ENCODE measurements at regions not wholly inside any gene's neighbourhood (a gene's known extent, or its start where the extent isn't known, plus 50 kb on each side); places are given as distances from the start of the nearest gene placed in this dataset.

DNA sequence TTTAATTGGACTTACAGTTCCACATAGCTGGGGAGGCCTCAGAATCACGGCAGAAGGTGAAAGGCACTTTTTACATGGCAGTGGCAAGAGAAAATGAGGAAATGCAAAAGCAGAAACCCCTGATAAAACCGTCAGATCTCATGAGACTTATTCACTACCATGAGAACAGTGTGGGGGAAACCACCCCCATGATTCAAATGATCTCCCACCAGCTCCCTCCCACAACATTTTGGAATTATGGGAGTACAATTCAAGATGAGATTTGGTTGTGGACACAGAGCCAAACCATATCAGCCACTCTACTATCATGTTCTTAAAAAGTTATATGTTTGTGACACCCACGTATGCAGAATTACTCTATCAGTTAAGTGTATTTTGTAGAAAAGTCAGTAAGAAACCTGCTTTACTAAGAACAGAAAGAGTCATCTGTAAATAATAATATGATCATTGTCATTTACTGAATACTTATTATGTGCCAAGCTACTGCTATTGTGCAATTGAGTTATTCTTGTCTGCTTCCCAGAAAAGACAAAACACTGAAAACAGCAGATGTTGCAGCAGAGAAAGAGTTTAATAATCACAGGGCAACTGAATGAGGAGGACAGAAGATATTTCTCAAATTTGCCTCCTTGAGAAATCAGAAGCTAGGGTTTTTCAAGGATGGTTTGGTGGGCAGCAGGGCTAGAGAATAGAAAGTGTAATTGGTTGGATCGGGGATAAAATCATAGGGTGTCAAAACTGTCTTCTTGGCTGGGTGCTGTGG lies 207.7 kb upstream of the FGGY start:
- TF ChIP-seq, protein P1, sequence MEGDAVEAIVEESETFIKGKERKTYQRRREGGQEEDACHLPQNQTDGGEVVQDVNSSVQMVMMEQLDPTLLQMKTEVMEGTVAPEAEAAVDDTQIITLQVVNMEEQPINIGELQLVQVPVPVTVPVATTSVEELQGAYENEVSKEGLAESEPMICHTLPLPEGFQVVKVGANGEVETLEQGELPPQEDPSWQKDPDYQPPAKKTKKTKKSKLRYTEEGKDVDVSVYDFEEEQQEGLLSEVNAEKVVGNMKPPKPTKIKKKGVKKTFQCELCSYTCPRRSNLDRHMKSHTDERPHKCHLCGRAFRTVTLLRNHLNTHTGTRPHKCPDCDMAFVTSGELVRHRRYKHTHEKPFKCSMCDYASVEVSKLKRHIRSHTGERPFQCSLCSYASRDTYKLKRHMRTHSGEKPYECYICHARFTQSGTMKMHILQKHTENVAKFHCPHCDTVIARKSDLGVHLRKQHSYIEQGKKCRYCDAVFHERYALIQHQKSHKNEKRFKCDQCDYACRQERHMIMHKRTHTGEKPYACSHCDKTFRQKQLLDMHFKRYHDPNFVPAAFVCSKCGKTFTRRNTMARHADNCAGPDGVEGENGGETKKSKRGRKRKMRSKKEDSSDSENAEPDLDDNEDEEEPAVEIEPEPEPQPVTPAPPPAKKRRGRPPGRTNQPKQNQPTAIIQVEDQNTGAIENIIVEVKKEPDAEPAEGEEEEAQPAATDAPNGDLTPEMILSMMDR (IDR thresholded peaks at IDR 0.05) = no peak
- TF ChIP-seq POLR2A (IDR thresholded peaks at IDR 0.05) = no peak
